ENCODE measurements at regions not wholly inside any gene's neighbourhood (a gene's known extent, or its start where the extent isn't known, plus 50 kb on each side); places are given as distances from the start of the nearest gene placed in this dataset.
"Not testable (repeated sequence)": the region's sequence is repeated elsewhere in the genome, so short reads cannot be mapped to it uniquely, and the experiment has no call there.

- H3K4me3 ChIP-seq (ENCODE audit: low read depth, low read length); H3K4me1 ChIP-seq (ENCODE audit: insufficient read depth); DNase-seq (ENCODE audit: extremely low spot score); H3K27ac ChIP-seq (ENCODE audit: low read depth); H3K36me3 ChIP-seq (ENCODE audit: insufficient read depth): not testable (repeated sequence)
- WGBS: 93% methylated on average over 20 of the region's 20 CpGs
These were observed 1041.5 kb downstream of the SLC6A15 start for GRCh38 chr12:83870921-83871599.

DNA sequence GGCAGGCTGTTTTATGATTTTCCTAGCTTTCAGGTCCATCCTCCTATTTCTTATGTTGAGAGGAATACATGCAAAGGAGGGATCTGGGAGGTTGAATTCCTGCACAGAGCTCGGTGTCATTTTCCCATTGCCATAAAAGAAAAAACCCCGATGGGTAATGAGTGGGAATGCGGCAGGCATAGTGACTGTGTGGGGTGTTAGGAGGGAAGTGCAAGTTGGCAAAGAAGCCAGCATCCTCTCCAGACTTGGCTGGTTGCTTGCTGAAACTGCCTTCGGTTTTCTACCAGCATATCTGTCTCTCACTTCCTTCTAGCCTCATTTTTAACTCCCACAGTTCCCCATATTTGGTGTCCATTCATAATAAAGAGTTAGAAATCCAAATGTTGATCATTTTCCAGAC, 1046.1 kb downstream of the SLC6A15 start:
- Histone ChIP-seq H3K36me3 (ENCODE audit: insufficient read depth) (no peaks in the 10 kb centered on the region), H3K4me3 (ENCODE audit: low read depth, low read length) (no peak overlapping the region), H3K27ac (ENCODE audit: low read depth) (no peak overlapping the region), H3K4me1 (ENCODE audit: insufficient read depth) (no peaks in the 10 kb centered on the region)
- 85% methylated on average over 4 of the region's 4 CpGs for WGBS
- no peak for DNase-seq (ENCODE audit: extremely low spot score)

GRCh38 chr12:83865431-83865830, 1047.2 kb downstream of the SLC6A15 start:
- WGBS: 74% methylated on average over 1 of the region's 1 CpG
- DNase-seq (ENCODE audit: extremely low spot score): no peak
- no peak overlapping the region for H3K27ac ChIP-seq (ENCODE audit: low read depth)
- H3K36me3 ChIP-seq (ENCODE audit: insufficient read depth): no peaks in the 10 kb centered on the region
- H3K4me3 ChIP-seq (ENCODE audit: low read depth, low read length): no peak overlapping the region
- no peaks in the 10 kb centered on the region for H3K4me1 ChIP-seq (ENCODE audit: insufficient read depth)

GRCh38 chr12:83864054-83864453, 1048.5 kb downstream of the SLC6A15 start:
- 75% methylated on average over 2 of the region's 2 CpGs for WGBS
- DNase-seq (ENCODE audit: extremely low spot score): no peak
- Histone ChIP-seq H3K4me1 (ENCODE audit: insufficient read depth) (no peaks in the 10 kb centered on the region), H3K27ac (ENCODE audit: low read depth) (no peak overlapping the region), H3K4me3 (ENCODE audit: low read depth, low read length) (no peak overlapping the region), H3K36me3 (ENCODE audit: insufficient read depth) (no peaks in the 10 kb centered on the region)

- H3K4me1 ChIP-seq (ENCODE audit: insufficient read depth): no peaks in the 10 kb centered on the region
- no peak for DNase-seq (ENCODE audit: extremely low spot score)
- H3K36me3 ChIP-seq (ENCODE audit: insufficient read depth): no peaks in the 10 kb centered on the region
- H3K4me3 ChIP-seq (ENCODE audit: low read depth, low read length): no peak overlapping the region
- no peak overlapping the region for H3K27ac ChIP-seq (ENCODE audit: low read depth)
These were observed 1053.6 kb downstream of the SLC6A15 start for GRCh38 chr12:83859021-83859420.

DNA sequence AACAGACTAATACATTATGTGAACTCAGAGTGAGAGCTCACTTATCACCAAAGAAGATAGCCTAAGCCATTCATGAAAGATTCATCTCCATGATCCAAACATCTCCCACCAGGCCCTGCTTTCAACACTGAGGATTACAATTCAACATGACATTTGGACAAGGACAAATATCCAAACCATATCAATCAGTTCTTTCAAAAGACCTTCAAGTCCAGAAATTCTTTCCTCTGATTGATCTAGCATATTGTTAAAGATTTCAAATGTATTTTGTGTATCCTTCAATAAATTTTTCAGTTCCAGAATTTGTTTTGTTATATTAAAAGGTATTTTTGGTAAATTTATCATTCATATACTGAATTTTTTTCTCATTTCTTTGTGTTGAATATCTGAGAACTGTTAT, 1055.8 kb downstream of the SLC6A15 start:
- no peak overlapping the region for H3K4me3 ChIP-seq (ENCODE audit: low read depth, low read length)
- DNase-seq (ENCODE audit: extremely low spot score): no peak
- no peaks in the 10 kb centered on the region for H3K4me1 ChIP-seq (ENCODE audit: insufficient read depth)
- H3K27ac ChIP-seq (ENCODE audit: low read depth): no peak overlapping the region
- no peaks in the 10 kb centered on the region for H3K36me3 ChIP-seq (ENCODE audit: insufficient read depth)

GRCh38 chr12:83850531-83850930, 1062.1 kb downstream of the SLC6A15 start:
- Histone ChIP-seq H3K4me1 (ENCODE audit: insufficient read depth) (no peaks in the 10 kb centered on the region), H3K27ac (ENCODE audit: low read depth) (no peak overlapping the region), H3K36me3 (ENCODE audit: insufficient read depth) (no peaks in the 10 kb centered on the region), H3K4me3 (ENCODE audit: low read depth, low read length) (no peak overlapping the region)
- no peak for DNase-seq (ENCODE audit: extremely low spot score)
- 63% methylated on average over 2 of the region's 2 CpGs for WGBS

DNA sequence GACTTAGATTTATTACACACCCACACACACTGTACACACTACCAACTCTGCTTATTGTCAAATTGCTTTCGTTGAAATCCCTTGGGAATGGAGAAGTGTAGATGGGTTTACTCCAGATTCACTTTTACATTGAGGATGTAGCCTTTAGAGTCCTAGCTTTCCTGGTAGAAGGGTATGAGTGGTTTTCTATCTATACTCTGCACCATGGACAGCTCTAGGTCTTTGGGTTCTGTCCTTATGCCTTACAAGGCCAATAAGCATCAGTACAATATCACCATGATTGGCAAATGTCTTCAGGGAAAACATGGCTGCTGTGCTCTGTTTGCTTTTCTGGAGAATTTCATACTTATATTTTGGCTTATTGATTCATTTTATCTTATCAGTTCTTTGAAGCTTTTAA, 1063.9 kb downstream of the SLC6A15 start:
- H3K4me1 ChIP-seq (ENCODE audit: insufficient read depth): no peaks in the 10 kb centered on the region
- 69% methylated on average over 1 of the region's 1 CpG for WGBS
- H3K4me3 ChIP-seq (ENCODE audit: low read depth, low read length): no peak overlapping the region
- H3K27ac ChIP-seq (ENCODE audit: low read depth): no peak overlapping the region
- H3K36me3 ChIP-seq (ENCODE audit: insufficient read depth): no peaks in the 10 kb centered on the region
- no peak for DNase-seq (ENCODE audit: extremely low spot score)

GRCh38 chr12:83843541-83843940, 1069.1 kb downstream of the SLC6A15 start:
- no peaks in the 10 kb centered on the region for H3K4me1 ChIP-seq (ENCODE audit: insufficient read depth)
- H3K27ac ChIP-seq (ENCODE audit: low read depth): no peak overlapping the region
- H3K4me3 ChIP-seq (ENCODE audit: low read depth, low read length): no peak overlapping the region
- WGBS: 65% methylated on average over 2 of the region's 2 CpGs
- no peak for DNase-seq (ENCODE audit: extremely low spot score)
- no peaks in the 10 kb centered on the region for H3K36me3 ChIP-seq (ENCODE audit: insufficient read depth)

DNA sequence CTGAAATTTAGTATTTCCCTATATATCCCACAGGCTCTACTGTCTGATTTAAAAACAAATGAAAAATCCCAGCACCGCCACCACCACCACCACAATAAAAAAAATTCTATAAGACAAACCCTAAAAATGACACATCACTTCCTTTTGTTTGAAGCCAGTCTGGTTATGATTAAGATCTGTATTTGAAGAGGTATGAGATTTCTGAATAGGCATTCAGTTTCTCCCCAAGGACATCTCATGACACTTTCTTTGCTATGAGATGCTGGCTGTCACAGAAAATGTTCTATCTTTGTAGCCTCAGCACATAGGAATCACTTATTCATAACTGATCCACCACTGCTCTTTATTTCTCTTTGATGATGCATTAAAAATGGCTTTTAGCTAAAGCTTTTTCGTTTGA, 1071.0 kb downstream of the SLC6A15 start:
- WGBS: 78% methylated on average over 2 of the region's 2 CpGs

DNA sequence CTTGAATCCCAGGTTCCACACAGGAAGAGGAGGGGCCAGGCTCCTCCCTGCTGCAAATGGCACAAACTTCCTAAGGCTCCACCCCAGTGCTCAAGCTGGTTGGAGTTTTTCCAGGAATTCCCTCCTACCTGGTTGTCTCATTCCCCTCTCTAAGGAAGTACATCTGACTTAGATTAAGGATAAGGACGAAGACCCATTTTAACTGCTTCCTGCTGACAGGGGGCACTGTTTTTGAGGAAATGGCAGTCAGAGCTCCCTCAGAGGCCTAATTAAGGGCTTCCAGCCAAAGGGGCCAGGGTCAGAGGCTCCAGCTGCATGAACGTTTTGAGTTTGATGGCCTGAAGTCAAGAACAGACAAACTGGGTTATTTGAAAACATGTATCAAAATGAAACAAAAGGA, 1084.7 kb downstream of the SLC6A15 start:
- no peak overlapping the region for H3K4me3 ChIP-seq (ENCODE audit: low read depth, low read length)
- DNase-seq (ENCODE audit: extremely low spot score): no peak
- no peaks in the 10 kb centered on the region for H3K36me3 ChIP-seq (ENCODE audit: insufficient read depth)
- WGBS: 43% methylated on average over 2 of the region's 2 CpGs
- no peak overlapping the region for H3K27ac ChIP-seq (ENCODE audit: low read depth)
- H3K4me1 ChIP-seq (ENCODE audit: insufficient read depth): no peaks in the 10 kb centered on the region

More for the DNA sequence above, 1071.0 kb downstream of the SLC6A15 start:
- no peaks in the 10 kb centered on the region for H3K4me1 ChIP-seq (ENCODE audit: insufficient read depth)
- no peak overlapping the region for H3K27ac ChIP-seq (ENCODE audit: low read depth)
- no peak for DNase-seq (ENCODE audit: extremely low spot score)
- no peaks in the 10 kb centered on the region for H3K36me3 ChIP-seq (ENCODE audit: insufficient read depth)
- no peak overlapping the region for H3K4me3 ChIP-seq (ENCODE audit: low read depth, low read length)

GRCh38 chr12:83827193-83827592, 1085.4 kb downstream of the SLC6A15 start:
- Histone ChIP-seq H3K4me1 (ENCODE audit: insufficient read depth) (no peaks in the 10 kb centered on the region), H3K36me3 (ENCODE audit: insufficient read depth) (no peaks in the 10 kb centered on the region), H3K4me3 (ENCODE audit: low read depth, low read length) (no peak overlapping the region), H3K27ac (ENCODE audit: low read depth) (no peak overlapping the region)
- DNase-seq (ENCODE audit: extremely low spot score): no peak
- WGBS: 47% methylated on average over 2 of the region's 2 CpGs

DNA sequence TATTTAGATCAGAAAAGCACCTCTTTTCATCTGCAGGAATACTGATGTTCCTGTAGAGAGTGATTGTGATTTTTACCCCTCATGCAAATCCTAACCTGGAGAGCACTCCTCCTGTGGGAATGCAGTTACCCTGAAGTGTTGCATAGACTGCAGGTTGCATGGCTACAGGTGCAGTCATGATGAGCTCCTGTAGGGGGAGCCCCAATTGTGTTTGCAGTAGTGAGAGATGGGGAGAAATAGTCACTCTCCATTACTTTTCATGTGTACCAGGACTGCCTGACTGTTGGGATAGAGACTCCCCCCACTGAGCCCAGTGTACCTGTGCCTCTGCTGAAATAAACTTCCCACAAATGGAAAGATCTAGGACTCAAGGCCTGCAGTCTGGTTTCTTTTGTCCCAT, 1086.5 kb downstream of the SLC6A15 start:
- H3K4me3 ChIP-seq (ENCODE audit: low read depth, low read length): no peak overlapping the region
- H3K27ac ChIP-seq (ENCODE audit: low read depth): no peak overlapping the region
- H3K36me3 ChIP-seq (ENCODE audit: insufficient read depth): no peaks in the 10 kb centered on the region
- DNase-seq (ENCODE audit: extremely low spot score): no peak
- H3K4me1 ChIP-seq (ENCODE audit: insufficient read depth): no peaks in the 10 kb centered on the region

DNA sequence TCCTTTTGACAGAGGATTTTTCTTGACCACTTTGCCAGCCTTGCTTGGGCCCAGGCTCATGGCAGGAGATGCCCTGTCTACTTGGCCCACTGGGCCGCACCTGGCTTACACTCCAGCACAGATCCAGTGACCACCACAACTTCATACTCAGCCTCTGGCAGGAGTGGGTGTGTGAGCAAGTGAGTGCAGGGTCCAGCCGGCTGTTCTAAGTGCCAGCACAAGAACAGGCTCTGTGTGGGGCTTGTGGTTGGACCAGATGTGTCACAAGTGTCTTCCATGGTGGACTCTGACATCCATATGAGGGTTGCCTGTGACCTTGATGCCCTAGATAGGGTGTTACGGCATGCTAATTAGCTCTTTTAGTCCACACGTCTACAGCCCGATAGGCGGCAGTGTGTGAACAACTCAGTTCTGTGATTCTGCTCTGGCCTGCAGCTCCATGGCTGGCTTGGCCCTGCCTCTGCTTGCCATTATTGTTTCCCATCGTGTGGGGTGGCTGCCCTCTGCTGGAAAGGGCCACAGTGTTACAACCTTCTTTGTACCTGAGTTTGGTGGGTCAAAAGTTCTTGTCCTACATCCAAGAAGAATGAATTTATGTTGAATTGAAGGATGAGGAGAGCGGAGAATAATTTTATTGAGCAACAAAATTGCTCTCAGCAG, 1089.1 kb downstream of the SLC6A15 start:
- H3K36me3 ChIP-seq (ENCODE audit: insufficient read depth): no peaks in the 10 kb centered on the region
- DNase-seq (ENCODE audit: extremely low spot score): no peak
- H3K4me1 ChIP-seq (ENCODE audit: insufficient read depth): no peaks in the 10 kb centered on the region
- 81% methylated on average over 8 of the region's 8 CpGs for WGBS
- H3K27ac ChIP-seq (ENCODE audit: low read depth): no peak overlapping the region
- no peak overlapping the region for H3K4me3 ChIP-seq (ENCODE audit: low read depth, low read length)
